MM.1S (cell line): ENCODE measurements at regions not wholly inside any gene's neighbourhood (a gene's known extent, or its start where the extent isn't known, plus 50 kb on each side); places are given as distances from the start of the nearest gene placed in this dataset.

Experiments used
- DNase-seq: peaks from one replicate; pipeline ENCODE4 v3.0.0-alpha.2; 2015
- H2AFZ ChIP-seq: fragments of 300-600 bp; sonication (generic); 2 replicates; pipeline ENCODE4 v1.6.0; 2016; ENCODE audit warnings: antibody characterized with exemption, low read length
- H3F3A ChIP-seq: fragments of 300-600 bp; sonication (generic); 2 replicates; pipeline ENCODE4 v1.6.1; 2016; ENCODE audit warnings: mild to moderate bottlenecking, antibody characterized with exemption, low read length, moderate library complexity, mixed read lengths; ENCODE audit not compliant: insufficient read depth
- H3K27ac ChIP-seq: fragments of 300-600 bp; sonication (generic); 2 replicates; pipeline ENCODE4 v1.5.1; 2016; ENCODE audit warnings: mild to moderate bottlenecking, low read length
- H3K27me3 ChIP-seq: fragments of 300-600 bp; sonication (generic); replicated peaks from 2 replicates; pipeline ENCODE4 v1.6.0; 2016; ENCODE audit warnings: low read length; ENCODE audit not compliant: insufficient read depth
- H3K36me3 ChIP-seq: fragments of 300-600 bp; sonication (generic); replicated peaks from 2 replicates; pipeline ENCODE4 v1.6.1; 2016; ENCODE audit warnings: mild to moderate bottlenecking, low read length, mixed read lengths; ENCODE audit not compliant: insufficient read depth
- H3K4me1 ChIP-seq: fragments of 300-600 bp; sonication (generic); 2 replicates; pipeline ENCODE4 v1.6.1; 2016; ENCODE audit warnings: low read length, mixed read lengths
- H3K4me2 ChIP-seq: fragments of 300-600 bp; sonication (generic); 2 replicates; pipeline ENCODE4 v1.6.0; 2016; ENCODE audit warnings: low read depth, low read length
- H3K4me3 ChIP-seq: fragments of 300-600 bp; sonication (generic); 2 replicates; pipeline ENCODE4 v1.5.1; 2016; ENCODE audit warnings: low read length, mixed read lengths
- H3K79me2 ChIP-seq: fragments of 300-600 bp; sonication (generic); 2 replicates; pipeline ENCODE4 v1.6.1; 2016; ENCODE audit warnings: mixed run types, low read length, mixed read lengths
- H3K9ac ChIP-seq: fragments of 300-600 bp; sonication (generic); 2 replicates; pipeline ENCODE4 v1.6.1; 2016; ENCODE audit warnings: low read length, mixed read lengths
- H3K9me2 ChIP-seq: fragments of 300-600 bp; sonication (generic); replicated peaks from 2 replicates; pipeline ENCODE4 v1.6.1; 2016; ENCODE audit warnings: mild to moderate bottlenecking, low read length, mixed read lengths; ENCODE audit not compliant: insufficient read depth
- H3K9me3 ChIP-seq: fragments of 300-600 bp; sonication (generic); replicated peaks from 2 replicates; pipeline ENCODE4 v1.6.1; 2016; ENCODE audit warnings: mild to moderate bottlenecking, low read length, mixed read lengths; ENCODE audit not compliant: insufficient read depth
- H4K20me1 ChIP-seq: fragments of 300-600 bp; sonication (generic); 2 replicates; pipeline ENCODE4 v1.6.1; 2016; ENCODE audit warnings: mild to moderate bottlenecking, low read length, moderate library complexity, mixed read lengths; ENCODE audit not compliant: insufficient read depth
- EZH2 ChIP-seq: fragments of 300-600 bp; sonication (generic); optimal IDR thresholded peaks from 2 replicates; pipeline ENCODE3; 2017; ENCODE audit warnings: low read depth, mild to moderate bottlenecking, antibody characterized with exemption, low read length, mixed read lengths
- EZH2phosphoT487 ChIP-seq: fragments of 300-600 bp; sonication (generic); IDR thresholded peaks from 2 replicates; pipeline ENCODE4 v1.6.1; 2018; ENCODE audit warnings: antibody characterized with exemption, low read length
- TF ChIP-seq, protein P1 (sequence below): fragments of 300-600 bp; sonication (generic); IDR thresholded peaks from 2 replicates; pipeline ENCODE4 v1.5.1; 2016; ENCODE audit warnings: antibody characterized with exemption, low read length, mixed read lengths

DNA sequence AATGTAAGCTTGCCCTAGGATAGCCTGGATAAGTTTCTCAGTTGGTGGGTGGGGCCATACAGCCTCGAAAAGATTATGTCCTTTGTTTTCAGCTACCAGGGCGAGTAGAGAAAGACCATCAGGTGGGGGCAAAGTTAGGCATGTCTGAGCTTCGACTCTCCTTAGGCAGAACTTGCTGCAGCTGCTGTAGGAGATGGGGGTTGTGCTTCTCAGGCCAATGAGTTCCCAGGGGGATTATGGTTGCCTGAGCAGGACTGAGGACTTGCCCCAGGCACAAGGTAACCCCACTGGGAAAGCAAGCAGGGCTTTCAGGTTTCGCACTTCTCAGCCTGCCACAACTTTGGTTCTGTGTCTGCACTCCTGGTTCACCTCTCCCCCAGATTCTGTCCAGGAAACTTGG is 173.4 kb upstream of the SESN3 start:
- Histone ChIP-seq H3K4me2 (no peak overlapping the region), H3K27ac (no peak overlapping the region)
- no peak for DNase-seq

DNA sequence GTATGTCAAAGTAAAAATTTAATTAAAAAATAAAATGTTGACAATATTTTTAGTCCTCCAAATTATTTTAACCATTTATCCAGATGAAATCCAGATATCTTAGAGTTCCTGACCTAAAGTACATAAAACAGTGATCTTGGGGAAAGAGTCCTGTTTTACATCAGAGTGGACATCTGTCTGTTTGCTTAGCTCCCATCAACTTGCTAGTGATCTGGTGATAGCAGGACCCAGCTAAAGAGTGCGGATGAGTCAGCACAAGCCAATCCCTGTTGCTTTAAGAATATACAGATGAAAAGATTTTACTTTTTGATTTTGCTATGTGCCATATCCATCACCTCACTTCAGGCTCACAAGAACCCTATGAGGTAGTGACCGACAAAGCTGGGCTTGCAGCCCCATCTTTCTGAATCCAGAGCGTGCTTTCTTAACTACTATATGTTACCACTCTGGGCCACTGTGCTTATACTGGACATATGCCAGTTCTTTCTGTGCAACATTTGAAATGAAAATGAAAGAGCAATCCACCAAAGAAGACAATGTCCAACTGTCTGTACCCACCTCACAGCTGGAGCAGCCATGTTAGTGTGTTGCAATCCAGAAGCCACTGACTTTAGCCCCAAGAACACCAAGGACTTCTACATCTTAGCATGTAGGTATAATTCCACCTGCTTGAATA is 167.6 kb upstream of the SESN3 start:
- H4K20me1 ChIP-seq, result no peaks in the 10 kb centered on the region
- H3K9ac ChIP-seq, result no peak overlapping the region
- no peaks in the 10 kb centered on the region for H3K79me2 ChIP-seq
- H3K27me3 ChIP-seq, result no peaks in the 10 kb centered on the region
- no peak overlapping the region for H3K27ac ChIP-seq
- H3K36me3 ChIP-seq, result no peaks in the 10 kb centered on the region
- H3K4me3 ChIP-seq, result no peak overlapping the region
- H3K9me2 ChIP-seq, result no peaks in the 10 kb centered on the region
- no peak overlapping the region for H3K4me2 ChIP-seq
- no peaks in the 10 kb centered on the region for H3K9me3 ChIP-seq
- no peak overlapping the region for H2AFZ ChIP-seq
- no peak for DNase-seq
- no peaks in the 10 kb centered on the region for H3F3A ChIP-seq
- no peak for TF ChIP-seq EZH2phosphoT487
- TF ChIP-seq, protein P1, sequence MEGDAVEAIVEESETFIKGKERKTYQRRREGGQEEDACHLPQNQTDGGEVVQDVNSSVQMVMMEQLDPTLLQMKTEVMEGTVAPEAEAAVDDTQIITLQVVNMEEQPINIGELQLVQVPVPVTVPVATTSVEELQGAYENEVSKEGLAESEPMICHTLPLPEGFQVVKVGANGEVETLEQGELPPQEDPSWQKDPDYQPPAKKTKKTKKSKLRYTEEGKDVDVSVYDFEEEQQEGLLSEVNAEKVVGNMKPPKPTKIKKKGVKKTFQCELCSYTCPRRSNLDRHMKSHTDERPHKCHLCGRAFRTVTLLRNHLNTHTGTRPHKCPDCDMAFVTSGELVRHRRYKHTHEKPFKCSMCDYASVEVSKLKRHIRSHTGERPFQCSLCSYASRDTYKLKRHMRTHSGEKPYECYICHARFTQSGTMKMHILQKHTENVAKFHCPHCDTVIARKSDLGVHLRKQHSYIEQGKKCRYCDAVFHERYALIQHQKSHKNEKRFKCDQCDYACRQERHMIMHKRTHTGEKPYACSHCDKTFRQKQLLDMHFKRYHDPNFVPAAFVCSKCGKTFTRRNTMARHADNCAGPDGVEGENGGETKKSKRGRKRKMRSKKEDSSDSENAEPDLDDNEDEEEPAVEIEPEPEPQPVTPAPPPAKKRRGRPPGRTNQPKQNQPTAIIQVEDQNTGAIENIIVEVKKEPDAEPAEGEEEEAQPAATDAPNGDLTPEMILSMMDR, result no peak
- no peak for TF ChIP-seq EZH2
- H3K4me1 ChIP-seq, result no peaks in the 10 kb centered on the region

More for the DNA sequence above, 173.4 kb upstream of the SESN3 start:
- Histone ChIP-seq H3K36me3 (no peaks in the 10 kb centered on the region), H3F3A (no peaks in the 10 kb centered on the region), H3K79me2 (no peaks in the 10 kb centered on the region), H3K9ac (no peak overlapping the region), H4K20me1 (no peaks in the 10 kb centered on the region), H3K9me3 (no peaks in the 10 kb centered on the region), H3K4me1 (no peaks in the 10 kb centered on the region), H3K9me2 (no peaks in the 10 kb centered on the region), H2AFZ (no peak overlapping the region), H3K27me3 (no peaks in the 10 kb centered on the region), H3K4me3 (no peak overlapping the region)
- TF ChIP-seq EZH2 (no peak), EZH2phosphoT487 (no peak)
- TF ChIP-seq, protein P1, result no peak

DNA sequence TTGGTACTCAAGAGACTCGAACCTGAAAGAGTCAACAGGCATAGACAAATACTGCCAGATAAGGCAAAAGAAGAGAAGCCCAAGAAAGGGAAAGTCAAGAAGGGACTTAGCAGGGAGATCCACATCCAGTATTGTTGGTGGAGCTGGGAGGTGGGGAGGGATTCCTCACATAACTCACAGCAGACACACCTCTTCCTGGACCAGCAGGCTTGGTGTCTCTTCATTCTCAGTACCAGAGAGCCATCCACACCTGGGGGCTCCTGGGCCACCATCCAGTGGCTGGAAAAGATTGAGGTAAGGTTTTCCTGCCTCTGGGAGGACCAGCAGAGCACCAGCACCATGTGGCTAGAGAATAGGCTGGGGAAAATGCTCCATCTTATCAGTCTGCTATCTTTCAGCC is 161.6 kb upstream of the SESN3 start:
- Histone ChIP-seq H3K4me2 (no peak overlapping the region), H3F3A (no peaks in the 10 kb centered on the region), H3K9me3 (no peaks in the 10 kb centered on the region), H4K20me1 (no peaks in the 10 kb centered on the region), H3K79me2 (no peaks in the 10 kb centered on the region), H3K4me3 (no peak overlapping the region), H3K9ac (no peak overlapping the region), H2AFZ (no peak overlapping the region), H3K36me3 (no peaks in the 10 kb centered on the region), H3K27me3 (no peaks in the 10 kb centered on the region), H3K9me2 (no peaks in the 10 kb centered on the region), H3K4me1 (no peaks in the 10 kb centered on the region), H3K27ac (no peak overlapping the region)
- no peak for DNase-seq
- TF ChIP-seq, protein P1, result no peak
- TF ChIP-seq EZH2phosphoT487, result no peak
- no peak for TF ChIP-seq EZH2
